ENCODE measurements at regions not wholly inside any gene's neighbourhood (a gene's known extent, or its start where the extent isn't known, plus 50 kb on each side); places are given as distances from the start of the nearest gene placed in this dataset.

- Histone ChIP-seq H3K27me3 (ENCODE audit: control insufficient read depth in 5 of 5, insufficient read depth in 4 of 5, low read length in 5 of 5) (no peaks in the 10 kb centered on the region), H3K9ac (ENCODE audit: low read length in 5 of 5) (no peak overlapping the region), H3K4me3 (ENCODE audit: low read depth in 1 of 5, low read length in 5 of 5) (no peak overlapping the region), H3K36me3 (ENCODE audit: control insufficient read depth in 5 of 5, insufficient read depth in 5 of 5, low read length in 5 of 5) (no peaks in the 10 kb centered on the region), H3K4me1 (ENCODE audit: control insufficient read depth in 5 of 5, insufficient read depth in 5 of 5, low read length in 5 of 5) (no peaks in the 10 kb centered on the region), H3K27ac (ENCODE audit: low read depth, low read length) (no peak overlapping the region), H3K9me3 (ENCODE audit: control insufficient read depth in 5 of 5, low read length in 5 of 5) (no peaks in the 10 kb centered on the region)
These were observed 292.6 kb upstream of the CYRIA start for GRCh38 chr2:16958266-16958665.

GRCh38 chr2:16952805-16953204 is 287.2 kb upstream of the CYRIA start:
- H3K9ac ChIP-seq (ENCODE audit: low read length in 5 of 5) = no peak overlapping the region
- H3K9me3 ChIP-seq (ENCODE audit: control insufficient read depth in 5 of 5, low read length in 5 of 5) = no peaks in the 10 kb centered on the region
- no peaks in the 10 kb centered on the region for H3K4me1 ChIP-seq (ENCODE audit: control insufficient read depth in 5 of 5, insufficient read depth in 5 of 5, low read length in 5 of 5)
- no peaks in the 10 kb centered on the region for H3K36me3 ChIP-seq (ENCODE audit: control insufficient read depth in 5 of 5, insufficient read depth in 5 of 5, low read length in 5 of 5)
- H3K4me3 ChIP-seq (ENCODE audit: low read depth in 1 of 5, low read length in 5 of 5) = no peak overlapping the region
- no peak overlapping the region for H3K27ac ChIP-seq (ENCODE audit: low read depth, low read length)
- H3K27me3 ChIP-seq (ENCODE audit: control insufficient read depth in 5 of 5, insufficient read depth in 4 of 5, low read length in 5 of 5) = peaks cover 0 to 3% (median 0%) of the 10 kb centered on the region in 5 donors

- Histone ChIP-seq H3K27me3 (ENCODE audit: control insufficient read depth in 5 of 5, insufficient read depth in 4 of 5, low read length in 5 of 5) (peaks cover 0 to 3% (median 0%) of the 10 kb centered on the region in 5 donors), H3K9me3 (ENCODE audit: control insufficient read depth in 5 of 5, low read length in 5 of 5) (no peaks in the 10 kb centered on the region), H3K9ac (ENCODE audit: low read length in 5 of 5) (no peak overlapping the region), H3K27ac (ENCODE audit: low read depth, low read length) (no peak overlapping the region), H3K36me3 (ENCODE audit: control insufficient read depth in 5 of 5, insufficient read depth in 5 of 5, low read length in 5 of 5) (no peaks in the 10 kb centered on the region), H3K4me1 (ENCODE audit: control insufficient read depth in 5 of 5, insufficient read depth in 5 of 5, low read length in 5 of 5) (no peaks in the 10 kb centered on the region), H3K4me3 (ENCODE audit: low read depth in 1 of 5, low read length in 5 of 5) (no peak overlapping the region)
These were observed 286.7 kb upstream of the CYRIA start for GRCh38 chr2:16952368-16952767.

- H3K36me3 ChIP-seq (ENCODE audit: control insufficient read depth in 5 of 5, insufficient read depth in 5 of 5, low read length in 5 of 5) = no peaks in the 10 kb centered on the region
- H3K27me3 ChIP-seq (ENCODE audit: control insufficient read depth in 5 of 5, insufficient read depth in 4 of 5, low read length in 5 of 5) = peaks cover 0 to 3% (median 0%) of the 10 kb centered on the region in 5 donors
- no peak overlapping the region for H3K9ac ChIP-seq (ENCODE audit: low read length in 5 of 5)
- H3K4me3 ChIP-seq (ENCODE audit: low read depth in 1 of 5, low read length in 5 of 5) = no peak overlapping the region
- no peaks in the 10 kb centered on the region for H3K9me3 ChIP-seq (ENCODE audit: control insufficient read depth in 5 of 5, low read length in 5 of 5)
- H3K27ac ChIP-seq (ENCODE audit: low read depth, low read length) = no peak overlapping the region
- no peaks in the 10 kb centered on the region for H3K4me1 ChIP-seq (ENCODE audit: control insufficient read depth in 5 of 5, insufficient read depth in 5 of 5, low read length in 5 of 5)
These were observed 284.8 kb upstream of the CYRIA start for GRCh38 chr2:16950436-16950835.

- H3K9ac ChIP-seq (ENCODE audit: low read length in 5 of 5) = no peak overlapping the region
- H3K4me1 ChIP-seq (ENCODE audit: control insufficient read depth in 5 of 5, insufficient read depth in 5 of 5, low read length in 5 of 5) = no peaks in the 10 kb centered on the region
- H3K27ac ChIP-seq (ENCODE audit: low read depth, low read length) = no peak overlapping the region
- no peaks in the 10 kb centered on the region for H3K9me3 ChIP-seq (ENCODE audit: control insufficient read depth in 5 of 5, low read length in 5 of 5)
- H3K36me3 ChIP-seq (ENCODE audit: control insufficient read depth in 5 of 5, insufficient read depth in 5 of 5, low read length in 5 of 5) = no peaks in the 10 kb centered on the region
- H3K27me3 ChIP-seq (ENCODE audit: control insufficient read depth in 5 of 5, insufficient read depth in 4 of 5, low read length in 5 of 5) = peaks cover 0 to 3% (median 0%) of the 10 kb centered on the region in 5 donors
- no peak overlapping the region for H3K4me3 ChIP-seq (ENCODE audit: low read depth in 1 of 5, low read length in 5 of 5)
These were observed 283.1 kb upstream of the CYRIA start for GRCh38 chr2:16948710-16949109.

GRCh38 chr2:16948053-16948452 is 282.4 kb upstream of the CYRIA start:
- no peaks in the 10 kb centered on the region for H3K36me3 ChIP-seq (ENCODE audit: control insufficient read depth in 5 of 5, insufficient read depth in 5 of 5, low read length in 5 of 5)

GRCh38 chr2:16943279-16943958 is 277.8 kb upstream of the CYRIA start:
- no peaks in the 10 kb centered on the region for H3K36me3 ChIP-seq (ENCODE audit: control insufficient read depth in 5 of 5, insufficient read depth in 5 of 5, low read length in 5 of 5)
- no peaks in the 10 kb centered on the region for H3K27me3 ChIP-seq (ENCODE audit: control insufficient read depth in 5 of 5, insufficient read depth in 4 of 5, low read length in 5 of 5)
- peaks cover 0 to 3% (median 0%) of the 10 kb centered on the region in 5 donors for H3K9me3 ChIP-seq (ENCODE audit: control insufficient read depth in 5 of 5, low read length in 5 of 5)
- H3K4me1 ChIP-seq (ENCODE audit: control insufficient read depth in 5 of 5, insufficient read depth in 5 of 5, low read length in 5 of 5) = no peaks in the 10 kb centered on the region
- H3K27ac ChIP-seq (ENCODE audit: low read depth, low read length) = no peak overlapping the region
- no peak overlapping the region for H3K9ac ChIP-seq (ENCODE audit: low read length in 5 of 5)
- no peak overlapping the region for H3K4me3 ChIP-seq (ENCODE audit: low read depth in 1 of 5, low read length in 5 of 5)

More at GRCh38 chr2:16948053-16948452, 282.4 kb upstream of the CYRIA start:
- H3K27me3 ChIP-seq (ENCODE audit: control insufficient read depth in 5 of 5, insufficient read depth in 4 of 5, low read length in 5 of 5) = peaks cover 0 to 3% (median 0%) of the 10 kb centered on the region in 5 donors
- no peak overlapping the region for H3K4me3 ChIP-seq (ENCODE audit: low read depth in 1 of 5, low read length in 5 of 5)
- no peaks in the 10 kb centered on the region for H3K9me3 ChIP-seq (ENCODE audit: control insufficient read depth in 5 of 5, low read length in 5 of 5)
- no peak overlapping the region for H3K9ac ChIP-seq (ENCODE audit: low read length in 5 of 5)
- H3K4me1 ChIP-seq (ENCODE audit: control insufficient read depth in 5 of 5, insufficient read depth in 5 of 5, low read length in 5 of 5) = no peaks in the 10 kb centered on the region
- H3K27ac ChIP-seq (ENCODE audit: low read depth, low read length) = no peak overlapping the region

GRCh38 chr2:16940214-16940613 is 274.6 kb upstream of the CYRIA start:
- Histone ChIP-seq H3K36me3 (ENCODE audit: control insufficient read depth in 5 of 5, insufficient read depth in 5 of 5, low read length in 5 of 5) (no peaks in the 10 kb centered on the region), H3K4me1 (ENCODE audit: control insufficient read depth in 5 of 5, insufficient read depth in 5 of 5, low read length in 5 of 5) (no peaks in the 10 kb centered on the region), H3K27me3 (ENCODE audit: control insufficient read depth in 5 of 5, insufficient read depth in 4 of 5, low read length in 5 of 5) (no peaks in the 10 kb centered on the region), H3K4me3 (ENCODE audit: low read depth in 1 of 5, low read length in 5 of 5) (no peak overlapping the region), H3K27ac (ENCODE audit: low read depth, low read length) (no peak overlapping the region), H3K9me3 (ENCODE audit: control insufficient read depth in 5 of 5, low read length in 5 of 5) (peaks cover 0 to 3% (median 0%) of the 10 kb centered on the region in 5 donors), H3K9ac (ENCODE audit: low read length in 5 of 5) (no peak overlapping the region)

- no peaks in the 10 kb centered on the region for H3K4me1 ChIP-seq (ENCODE audit: control insufficient read depth in 5 of 5, insufficient read depth in 5 of 5, low read length in 5 of 5)
These were observed 274.1 kb upstream of the CYRIA start for GRCh38 chr2:16939771-16940170.

GRCh38 chr2:16933355-16933754 is 267.7 kb upstream of the CYRIA start:
- Histone ChIP-seq H3K27ac (ENCODE audit: low read depth, low read length) (no peak overlapping the region), H3K9ac (ENCODE audit: low read length in 5 of 5) (no peak overlapping the region), H3K9me3 (ENCODE audit: control insufficient read depth in 5 of 5, low read length in 5 of 5) (peaks cover 0 to 3% (median 0%) of the 10 kb centered on the region in 5 donors), H3K27me3 (ENCODE audit: control insufficient read depth in 5 of 5, insufficient read depth in 4 of 5, low read length in 5 of 5) (no peaks in the 10 kb centered on the region), H3K36me3 (ENCODE audit: control insufficient read depth in 5 of 5, insufficient read depth in 5 of 5, low read length in 5 of 5) (no peaks in the 10 kb centered on the region), H3K4me3 (ENCODE audit: low read depth in 1 of 5, low read length in 5 of 5) (no peak overlapping the region), H3K4me1 (ENCODE audit: control insufficient read depth in 5 of 5, insufficient read depth in 5 of 5, low read length in 5 of 5) (no peaks in the 10 kb centered on the region)

More at GRCh38 chr2:16939771-16940170, 274.1 kb upstream of the CYRIA start:
- Histone ChIP-seq H3K27me3 (ENCODE audit: control insufficient read depth in 5 of 5, insufficient read depth in 4 of 5, low read length in 5 of 5) (no peaks in the 10 kb centered on the region), H3K4me3 (ENCODE audit: low read depth in 1 of 5, low read length in 5 of 5) (no peak overlapping the region), H3K9ac (ENCODE audit: low read length in 5 of 5) (no peak overlapping the region), H3K27ac (ENCODE audit: low read depth, low read length) (no peak overlapping the region), H3K9me3 (ENCODE audit: control insufficient read depth in 5 of 5, low read length in 5 of 5) (peaks cover 0 to 3% (median 0%) of the 10 kb centered on the region in 5 donors), H3K36me3 (ENCODE audit: control insufficient read depth in 5 of 5, insufficient read depth in 5 of 5, low read length in 5 of 5) (no peaks in the 10 kb centered on the region)

Measured in subcutaneous abdominal adipose tissue (tissue), 5 donors.